ENCODE measurements at regions not wholly inside any gene's neighbourhood (a gene's known extent, or its start where the extent isn't known, plus 50 kb on each side); places are given as distances from the start of the nearest gene placed in this dataset.
A peak's percentile ranks its signal among the peaks of the same experiment; 100 is the strongest.
"Not testable (repeated sequence)": the region's sequence is repeated elsewhere in the genome, so short reads cannot be mapped to it uniquely, and the experiment has no call there.

GRCh38 chr13:65387743-65388347 is 1842.3 kb downstream of the PCDH9 start:
- no peak for DNase-seq (ENCODE audit: low read depth)

GRCh38 chr13:65378943-65379519 is 1851.1 kb downstream of the PCDH9 start:
- DNase-seq (ENCODE audit: low read depth): no peak

- DNase-seq (ENCODE audit: low read depth): no peak
These were observed 1851.7 kb downstream of the PCDH9 start for GRCh38 chr13:65378484-65378883.

GRCh38 chr13:65368832-65369231 is 1861.3 kb downstream of the PCDH9 start:
- DNase-seq (ENCODE audit: low read depth): no peak

GRCh38 chr13:65353951-65354350 is 1876.2 kb downstream of the PCDH9 start:
- DNase-seq (ENCODE audit: low read depth): no peak

GRCh38 chr13:65353150-65353549 is 1877.0 kb downstream of the PCDH9 start:
- peak; percentile 7 for DNase-seq (ENCODE audit: low read depth)

GRCh38 chr13:65347420-65348030 is 1882.6 kb downstream of the PCDH9 start:
- DNase-seq (ENCODE audit: low read depth): no peak

GRCh38 chr13:65343898-65344663 is 1886.1 kb downstream of the PCDH9 start:
- DNase-seq (ENCODE audit: low read depth): no peak

GRCh38 chr13:65342541-65343337 is 1887.4 kb downstream of the PCDH9 start:
- DNase-seq (ENCODE audit: low read depth): no peak

- no peak for DNase-seq (ENCODE audit: low read depth)
These were observed 1890.9 kb downstream of the PCDH9 start for GRCh38 chr13:65339241-65339640.

GRCh38 chr13:65336916-65337315 is 1893.2 kb downstream of the PCDH9 start:
- DNase-seq (ENCODE audit: low read depth): no peak

GRCh38 chr13:65336087-65336749 is 1893.9 kb downstream of the PCDH9 start:
- DNase-seq (ENCODE audit: low read depth): no peak

- DNase-seq (ENCODE audit: low read depth): no peak
These were observed 1899.4 kb downstream of the PCDH9 start for GRCh38 chr13:65330691-65331090.

GRCh38 chr13:65330287-65330686 is 1899.8 kb downstream of the PCDH9 start:
- no peak for DNase-seq (ENCODE audit: low read depth)

GRCh38 chr13:65323192-65323591 is 1906.9 kb downstream of the PCDH9 start:
- not testable (repeated sequence) for DNase-seq (ENCODE audit: low read depth)

GRCh38 chr13:65321423-65321822 is 1908.7 kb downstream of the PCDH9 start:
- not testable (repeated sequence) for DNase-seq (ENCODE audit: low read depth)

GRCh38 chr13:65314008-65314407 is 1916.1 kb downstream of the PCDH9 start:
- no peak for DNase-seq (ENCODE audit: low read depth)

GRCh38 chr13:65310663-65311328 is 1919.3 kb downstream of the PCDH9 start:
- no peak for DNase-seq (ENCODE audit: low read depth)

GRCh38 chr13:65309906-65310305 is 1920.2 kb downstream of the PCDH9 start:
- no peak for DNase-seq (ENCODE audit: low read depth)

GRCh38 chr13:65308729-65309128 is 1921.4 kb downstream of the PCDH9 start:
- DNase-seq (ENCODE audit: low read depth): not testable (repeated sequence)

- no peak for DNase-seq (ENCODE audit: low read depth)
These were observed 1923.1 kb downstream of the PCDH9 start for GRCh38 chr13:65307056-65307455.

All from CMK (cell line).